ENCODE measurements at regions not wholly inside any gene's neighbourhood (a gene's known extent, or its start where the extent isn't known, plus 50 kb on each side); places are given as distances from the start of the nearest gene placed in this dataset.

DNA sequence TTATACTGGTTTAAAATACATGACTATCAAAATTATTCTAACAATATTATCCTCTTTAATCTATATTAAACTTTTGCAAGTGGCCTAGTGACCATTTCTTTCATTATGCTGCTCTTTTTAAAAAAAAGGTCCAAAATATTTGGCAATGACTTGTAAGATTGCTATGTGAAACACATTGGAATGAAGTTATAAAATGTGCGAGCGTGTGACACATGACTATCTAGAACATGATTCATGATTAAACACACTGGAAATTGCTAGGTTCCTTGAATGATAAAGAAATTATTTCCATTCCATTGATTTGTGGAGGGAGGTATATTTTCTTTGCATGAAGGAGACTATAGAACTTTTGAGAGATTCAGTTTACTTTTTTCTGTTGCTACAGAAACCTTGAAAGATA is 739.1 kb downstream of the DIAPH3 start:
- no peak for TF ChIP-seq EZH2 (IDR thresholded peaks at IDR 0.05; ENCODE audit: insufficient read depth, low read length)
- TF ChIP-seq, protein P1, sequence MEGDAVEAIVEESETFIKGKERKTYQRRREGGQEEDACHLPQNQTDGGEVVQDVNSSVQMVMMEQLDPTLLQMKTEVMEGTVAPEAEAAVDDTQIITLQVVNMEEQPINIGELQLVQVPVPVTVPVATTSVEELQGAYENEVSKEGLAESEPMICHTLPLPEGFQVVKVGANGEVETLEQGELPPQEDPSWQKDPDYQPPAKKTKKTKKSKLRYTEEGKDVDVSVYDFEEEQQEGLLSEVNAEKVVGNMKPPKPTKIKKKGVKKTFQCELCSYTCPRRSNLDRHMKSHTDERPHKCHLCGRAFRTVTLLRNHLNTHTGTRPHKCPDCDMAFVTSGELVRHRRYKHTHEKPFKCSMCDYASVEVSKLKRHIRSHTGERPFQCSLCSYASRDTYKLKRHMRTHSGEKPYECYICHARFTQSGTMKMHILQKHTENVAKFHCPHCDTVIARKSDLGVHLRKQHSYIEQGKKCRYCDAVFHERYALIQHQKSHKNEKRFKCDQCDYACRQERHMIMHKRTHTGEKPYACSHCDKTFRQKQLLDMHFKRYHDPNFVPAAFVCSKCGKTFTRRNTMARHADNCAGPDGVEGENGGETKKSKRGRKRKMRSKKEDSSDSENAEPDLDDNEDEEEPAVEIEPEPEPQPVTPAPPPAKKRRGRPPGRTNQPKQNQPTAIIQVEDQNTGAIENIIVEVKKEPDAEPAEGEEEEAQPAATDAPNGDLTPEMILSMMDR (IDR thresholded peaks at IDR 0.05; ENCODE audit: insufficient read depth, low read depth, low read length): no peak
